ENCODE measurements at regions not wholly inside any gene's neighbourhood (a gene's known extent, or its start where the extent isn't known, plus 50 kb on each side); places are given as distances from the start of the nearest gene placed in this dataset.

- no peak for TF ChIP-seq CTCF (IDR thresholded peaks at IDR 0.05)
- no peak for TF ChIP-seq POLR2A (IDR thresholded peaks at IDR 0.05)
- no peak for TF ChIP-seq EP300 (IDR thresholded peaks at IDR 0.05)
Measured at GRCh38 chr16:35639233-35640205, 2180.1 kb downstream of the TP53TG3F start.
